Raji (cell line): ENCODE measurements at regions not wholly inside any gene's neighbourhood (a gene's known extent, or its start where the extent isn't known, plus 50 kb on each side); places are given as distances from the start of the nearest gene placed in this dataset.

Experiments
- POLR2A ChIP-seq: IDR thresholded peaks from 2 replicates; pipeline ENCODE4 v1.6.1; 2011; ENCODE audit warnings: low read depth, low read length, control low read depth; ENCODE audit not compliant: insufficient read depth

GRCh38 chr1:47491341-47491753 lies 53.5 kb downstream of the FOXD2 start:
- no peak for TF ChIP-seq POLR2A

DNA sequence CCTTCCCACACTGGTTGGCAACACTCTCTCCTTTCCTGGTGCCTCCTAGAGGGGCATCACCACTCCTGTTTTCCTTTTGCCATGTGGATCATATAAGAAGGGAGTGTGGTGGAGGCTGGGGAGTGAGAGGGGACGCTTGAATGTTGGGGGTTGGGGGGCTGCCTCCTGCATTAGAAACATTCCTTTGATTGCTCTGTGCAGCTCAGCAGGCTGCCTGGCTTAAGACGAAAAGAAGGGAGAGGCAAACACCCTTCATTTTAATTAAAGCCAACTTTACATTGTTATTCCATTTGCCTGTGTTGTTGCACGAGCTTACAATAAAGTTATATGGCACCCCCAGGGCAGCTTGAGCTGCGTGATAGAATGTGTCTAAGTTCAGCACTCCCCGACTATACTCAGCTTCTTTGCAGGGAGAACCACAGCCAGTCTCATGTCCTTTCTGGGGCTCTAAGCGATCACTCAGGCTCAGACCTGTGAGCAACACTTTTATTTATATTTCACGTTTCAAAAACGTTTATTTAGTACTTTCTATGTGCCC lies 57.4 kb downstream of the FOXD2 start:
- no peak for TF ChIP-seq POLR2A

- TF ChIP-seq POLR2A: no peak
These were observed 60.7 kb downstream of the FOXD2 start for GRCh38 chr1:47498551-47498950.

- TF ChIP-seq POLR2A: no peak
These were observed 63.2 kb downstream of the FOXD2 start for GRCh38 chr1:47501069-47501468.

DNA sequence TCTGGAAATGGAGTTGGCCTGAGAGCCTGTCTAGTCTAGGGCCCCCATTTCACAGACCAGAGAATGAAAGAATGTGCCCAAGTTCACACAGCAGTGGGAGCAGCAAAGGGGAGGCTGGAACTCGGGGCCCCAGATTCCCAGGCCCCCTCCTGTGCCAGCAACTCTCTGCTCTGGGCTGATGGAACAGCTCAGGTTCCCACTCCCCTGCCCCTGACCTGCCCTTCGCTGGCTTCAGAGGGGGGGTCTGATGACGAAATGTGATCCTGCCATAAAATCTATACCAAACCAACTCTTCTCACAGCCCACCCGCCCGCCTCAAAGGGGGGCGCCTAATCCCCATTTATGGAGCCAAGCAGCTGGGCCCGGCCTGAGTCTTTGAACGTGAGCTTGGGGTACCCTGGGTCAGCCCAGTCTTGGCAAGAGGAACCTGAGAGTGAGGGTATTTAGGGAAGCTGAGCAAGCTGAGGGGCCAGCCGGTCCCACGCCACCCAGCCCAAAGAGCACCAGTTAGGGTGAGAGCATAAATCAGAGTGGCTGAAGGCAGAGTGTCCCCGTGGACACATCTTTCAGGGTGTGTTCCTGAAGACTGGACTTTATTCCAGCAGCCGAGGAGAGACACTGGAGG lies 65.0 kb downstream of the FOXD2 start:
- no peak for TF ChIP-seq POLR2A

DNA sequence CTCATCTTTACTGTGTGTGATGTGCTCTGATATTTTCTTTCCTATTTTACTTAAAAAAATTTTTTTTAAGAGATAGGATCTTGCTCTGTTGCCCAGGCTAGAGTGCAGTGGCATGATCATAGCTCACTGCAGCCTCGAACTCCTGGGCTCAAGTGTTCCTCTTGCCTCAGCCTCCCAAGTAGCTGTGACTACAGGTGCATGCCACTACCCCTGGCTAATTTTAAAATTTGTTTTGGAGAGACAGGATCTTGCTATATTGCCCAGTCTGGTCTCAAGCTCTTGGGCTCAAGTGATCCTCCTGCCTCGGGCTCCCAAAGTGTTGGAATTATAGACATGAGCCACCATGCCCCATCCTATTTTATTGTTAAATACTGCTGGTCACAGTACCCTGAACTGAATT lies 67.4 kb downstream of the FOXD2 start:
- TF ChIP-seq POLR2A: no peak

DNA sequence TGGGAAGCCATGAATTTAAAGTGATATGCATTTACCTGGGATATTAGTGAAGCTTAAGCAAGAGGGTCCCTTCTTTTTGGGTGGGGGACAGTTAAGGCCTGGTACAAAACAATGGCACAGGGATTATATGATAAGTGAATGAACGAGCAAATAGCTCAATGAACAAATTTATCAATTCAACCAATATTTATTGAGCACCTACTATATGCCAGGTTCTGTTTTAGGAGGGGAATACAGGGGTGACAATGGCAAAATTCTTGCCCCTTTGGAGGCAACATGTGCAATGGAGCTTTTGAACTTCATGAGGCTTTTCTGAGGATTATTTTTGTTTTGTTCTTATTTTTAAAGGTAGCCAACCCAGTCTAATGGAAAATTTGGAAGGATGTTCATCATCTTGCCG lies 68.2 kb downstream of the FOXD2 start:
- TF ChIP-seq POLR2A: no peak

GRCh38 chr1:47507144-47507543 lies 69.3 kb downstream of the FOXD2 start:
- TF ChIP-seq POLR2A: no peak

DNA sequence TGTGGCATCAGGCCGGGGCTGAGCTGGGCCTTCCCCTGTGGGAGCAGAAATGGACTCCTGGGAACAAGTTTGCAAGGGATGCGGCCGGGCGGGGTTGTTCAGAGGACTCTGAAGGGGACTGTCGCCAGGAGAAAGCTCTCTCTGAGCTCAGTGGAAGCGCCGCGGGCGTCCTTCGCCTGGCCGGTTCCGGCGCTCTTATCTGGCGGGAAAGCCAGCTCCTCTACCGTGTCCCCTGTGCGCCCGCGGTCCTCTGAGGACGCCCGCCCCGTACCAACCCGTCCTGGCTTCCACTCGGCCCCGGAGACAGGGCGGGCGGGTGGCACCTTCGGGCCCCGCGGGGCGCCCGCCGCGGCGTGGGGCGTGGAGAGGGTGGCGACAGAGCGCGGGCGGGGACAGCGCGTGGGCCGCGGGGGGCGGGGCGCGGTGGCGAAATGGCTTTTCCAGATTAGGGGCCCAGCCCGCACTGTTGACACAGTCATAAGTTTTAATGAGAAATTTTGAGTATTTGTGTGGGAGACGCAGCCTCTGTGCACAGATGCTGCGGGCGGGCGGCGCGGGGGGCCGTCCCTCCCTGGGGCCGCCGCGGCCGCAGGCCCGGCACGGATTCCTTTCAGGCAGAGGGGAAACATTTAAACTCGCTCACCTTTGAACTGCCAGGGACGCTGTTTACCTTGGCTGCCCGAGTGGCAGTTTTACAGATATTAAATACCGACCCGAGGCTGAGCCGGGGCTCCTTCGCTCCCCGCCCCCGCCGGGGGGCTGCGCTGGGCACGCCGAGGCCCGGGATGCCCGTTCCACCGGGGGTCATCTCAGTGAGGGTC lies 70.2 kb downstream of the FOXD2 start:
- no peak for TF ChIP-seq POLR2A

DNA sequence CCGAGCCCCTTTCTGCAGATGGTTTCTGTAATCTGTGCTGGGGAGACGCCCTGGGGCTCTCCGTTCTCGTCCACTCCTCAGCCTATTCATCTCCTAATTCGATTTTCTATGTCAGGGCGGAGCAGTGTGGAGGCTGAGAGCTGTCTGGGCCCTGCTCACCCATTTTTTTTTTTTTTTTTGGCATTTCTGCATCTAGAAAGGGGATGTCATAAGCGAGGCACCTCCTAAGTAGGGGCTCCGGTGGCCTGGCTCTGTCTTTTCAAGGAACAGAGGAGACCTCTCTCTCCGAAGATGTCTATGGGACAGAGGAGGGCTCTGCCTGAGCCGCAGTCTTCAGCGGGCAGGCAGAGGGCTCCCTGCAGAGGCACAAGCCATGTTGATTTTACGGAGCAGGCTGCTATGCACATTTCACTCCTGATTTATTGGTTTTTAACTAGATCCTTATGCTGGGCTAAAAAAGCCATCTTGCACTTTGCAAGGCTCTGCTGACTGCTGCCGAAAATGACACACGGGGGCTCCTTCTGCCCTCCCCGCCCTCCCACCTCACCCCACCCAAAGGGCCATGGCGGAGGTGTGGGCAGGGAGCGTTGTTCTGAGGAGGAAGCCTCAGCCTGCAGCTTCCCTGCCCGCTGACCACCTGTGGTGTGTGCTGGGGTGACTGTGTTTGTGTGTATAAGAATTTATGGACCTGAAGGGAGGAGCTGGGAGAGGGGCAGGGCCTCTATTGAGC lies 71.0 kb downstream of the FOXD2 start:
- no peak for TF ChIP-seq POLR2A

- TF ChIP-seq POLR2A: no peak
These were observed 72.5 kb downstream of the FOXD2 start for GRCh38 chr1:47510282-47510811.

DNA sequence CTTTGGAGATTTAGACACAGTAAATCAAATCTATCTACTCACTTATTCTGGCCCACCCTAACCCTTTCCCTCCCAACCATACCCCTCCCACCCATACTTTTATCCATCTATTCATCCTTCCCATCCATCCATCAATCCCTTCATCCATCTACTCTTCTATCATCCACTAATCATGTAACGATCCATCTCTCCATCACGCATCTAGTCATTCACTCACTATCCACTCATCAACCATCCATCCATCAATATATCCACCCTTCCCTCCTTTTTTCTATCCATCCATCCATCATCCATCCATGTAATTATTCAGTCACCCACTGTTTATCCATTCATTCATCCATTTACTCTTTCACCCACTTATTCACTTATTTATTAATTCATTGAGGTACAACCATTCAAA lies 74.0 kb downstream of the FOXD2 start:
- no peak for TF ChIP-seq POLR2A

DNA sequence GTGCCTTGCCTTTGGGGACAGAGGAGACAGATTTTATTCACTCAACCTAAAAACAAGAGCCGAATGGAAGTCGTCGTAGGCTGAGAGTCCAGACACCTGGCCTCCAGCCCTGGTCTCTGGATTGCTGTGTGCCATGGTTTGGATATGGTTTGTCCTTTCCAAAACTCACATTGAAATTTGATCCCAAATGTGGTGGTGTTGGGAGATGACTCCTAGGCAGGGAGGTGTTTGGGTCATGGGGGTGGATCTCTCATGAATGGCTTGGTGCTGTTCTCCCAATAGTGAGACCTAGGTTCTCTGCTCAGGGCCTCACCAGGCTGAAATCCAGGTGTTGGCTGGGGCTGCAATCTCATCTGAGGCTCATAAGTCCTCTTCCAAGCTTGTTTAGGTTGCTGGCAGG lies 75.5 kb downstream of the FOXD2 start:
- TF ChIP-seq POLR2A: no peak

DNA sequence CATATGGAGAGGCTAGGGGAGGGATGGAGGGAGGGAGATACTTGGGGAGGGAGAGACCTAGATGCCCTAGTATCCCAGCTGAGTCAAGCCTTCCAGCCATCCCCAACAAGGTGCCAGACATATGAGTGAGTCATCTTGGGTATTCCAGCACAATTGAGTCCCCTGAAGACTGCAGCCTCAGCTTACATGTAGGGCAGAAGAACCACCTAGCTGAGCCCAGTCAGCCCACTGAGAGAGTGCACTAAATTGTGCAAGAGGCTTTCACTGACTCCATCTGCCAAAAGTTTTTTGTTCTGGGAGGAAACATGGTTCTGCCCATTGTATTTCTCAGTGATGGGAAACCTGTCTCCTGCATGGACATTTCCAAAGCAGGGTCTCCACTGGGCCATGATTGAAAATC lies 76.4 kb downstream of the FOXD2 start:
- no peak for TF ChIP-seq POLR2A

DNA sequence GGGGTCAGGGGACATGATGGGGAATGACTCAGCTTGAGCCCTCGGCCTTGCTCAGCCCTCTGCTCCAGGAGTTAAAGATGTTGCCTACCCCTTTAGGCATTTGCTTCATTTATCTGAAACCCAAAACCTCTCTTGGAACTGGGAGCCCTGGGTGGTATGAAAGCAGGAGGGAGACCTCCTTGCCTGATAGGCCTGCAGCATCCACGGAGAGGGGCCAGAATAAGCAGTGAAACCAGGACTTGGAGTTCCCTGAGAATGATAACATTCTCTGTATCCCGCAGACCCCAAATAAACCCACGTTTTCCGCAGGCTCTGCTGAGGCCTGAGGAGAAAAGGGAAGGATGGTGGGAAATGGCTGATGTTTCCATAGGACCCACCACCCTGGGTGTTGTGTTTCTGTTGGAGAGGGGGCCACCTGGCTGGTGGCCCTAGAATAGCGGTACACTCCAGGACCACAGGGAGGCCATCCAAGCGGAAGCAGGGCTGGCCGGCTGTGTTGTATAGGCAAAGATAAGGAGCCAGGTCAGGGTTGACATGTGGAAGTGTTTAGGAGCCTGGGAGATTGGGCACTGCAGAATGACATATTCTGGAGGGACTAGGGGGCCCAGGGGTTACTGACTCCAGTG lies 77.4 kb downstream of the FOXD2 start:
- TF ChIP-seq POLR2A: no peak
